ENCODE measurements at regions not wholly inside any gene's neighbourhood (a gene's known extent, or its start where the extent isn't known, plus 50 kb on each side); places are given as distances from the start of the nearest gene placed in this dataset.

DNA sequence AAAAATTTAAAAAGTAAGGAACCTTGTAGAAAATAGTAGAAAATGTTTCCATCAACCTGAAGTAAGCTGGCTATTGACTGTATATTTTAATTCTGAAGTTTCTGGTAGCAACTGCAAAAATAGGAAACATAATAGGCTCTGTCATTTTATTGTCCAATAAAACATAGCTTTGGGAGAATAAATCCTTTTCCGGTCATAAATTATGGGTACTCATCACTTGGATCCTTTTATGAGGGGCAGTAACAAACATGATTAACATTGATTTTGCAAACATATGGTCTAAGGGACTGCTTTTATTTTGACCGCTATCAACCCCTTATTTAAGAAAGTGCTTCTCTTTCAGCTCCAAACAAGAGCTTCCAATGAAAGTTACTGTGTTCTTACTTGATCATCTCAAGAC, 495.9 kb upstream of the ANKRD30A start:
- TF ChIP-seq, protein P1, sequence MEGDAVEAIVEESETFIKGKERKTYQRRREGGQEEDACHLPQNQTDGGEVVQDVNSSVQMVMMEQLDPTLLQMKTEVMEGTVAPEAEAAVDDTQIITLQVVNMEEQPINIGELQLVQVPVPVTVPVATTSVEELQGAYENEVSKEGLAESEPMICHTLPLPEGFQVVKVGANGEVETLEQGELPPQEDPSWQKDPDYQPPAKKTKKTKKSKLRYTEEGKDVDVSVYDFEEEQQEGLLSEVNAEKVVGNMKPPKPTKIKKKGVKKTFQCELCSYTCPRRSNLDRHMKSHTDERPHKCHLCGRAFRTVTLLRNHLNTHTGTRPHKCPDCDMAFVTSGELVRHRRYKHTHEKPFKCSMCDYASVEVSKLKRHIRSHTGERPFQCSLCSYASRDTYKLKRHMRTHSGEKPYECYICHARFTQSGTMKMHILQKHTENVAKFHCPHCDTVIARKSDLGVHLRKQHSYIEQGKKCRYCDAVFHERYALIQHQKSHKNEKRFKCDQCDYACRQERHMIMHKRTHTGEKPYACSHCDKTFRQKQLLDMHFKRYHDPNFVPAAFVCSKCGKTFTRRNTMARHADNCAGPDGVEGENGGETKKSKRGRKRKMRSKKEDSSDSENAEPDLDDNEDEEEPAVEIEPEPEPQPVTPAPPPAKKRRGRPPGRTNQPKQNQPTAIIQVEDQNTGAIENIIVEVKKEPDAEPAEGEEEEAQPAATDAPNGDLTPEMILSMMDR (IDR thresholded peaks at IDR 0.05) = no peak
- TF ChIP-seq POLR2A (IDR thresholded peaks at IDR 0.05) = no peak
- TF ChIP-seq EP300 (IDR thresholded peaks at IDR 0.05) = no peak
- TF ChIP-seq POLR2AphosphoS5 (IDR thresholded peaks at IDR 0.05) = no peak
